ENCODE measurements at regions not wholly inside any gene's neighbourhood (a gene's known extent, or its start where the extent isn't known, plus 50 kb on each side); places are given as distances from the start of the nearest gene placed in this dataset.

DNA sequence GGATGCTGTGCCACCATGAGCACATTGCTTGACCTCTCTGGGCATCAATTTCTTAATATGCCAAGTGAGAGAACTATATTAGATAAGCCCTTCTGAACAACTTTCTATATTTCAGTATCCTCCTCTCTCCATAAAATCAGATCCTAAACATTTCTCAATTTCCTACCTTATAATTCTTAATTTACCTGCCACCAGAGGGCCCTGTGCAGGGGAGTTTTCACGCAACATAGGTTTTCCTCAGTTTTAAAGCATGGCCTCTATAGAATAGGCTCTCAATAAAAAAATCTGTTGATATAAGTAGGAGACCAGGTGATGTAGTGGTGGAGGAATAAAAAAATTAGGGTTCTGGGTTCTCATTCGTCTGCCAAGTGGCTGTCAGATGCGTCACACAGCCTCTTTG lies 83.7 kb upstream of the DBX1 start:
- peaks cover 0 to 28% (median 11%) of the 10 kb centered on the region in 7 donors for H3K9me3 Mint-ChIP-seq
- no peak overlapping the region for H3K27ac Mint-ChIP-seq
- H3K4me1 Mint-ChIP-seq, result no peaks in the 10 kb centered on the region
- peaks cover 5 to 8% of the 10 kb centered on the region in 2 donors for H3K36me3 Mint-ChIP-seq
- DNase-seq (no peak), ATAC-seq (ENCODE audit: low read depth in 2 of 2) (no peak)
- peaks cover 19 to 42% (median 25%) of the 10 kb centered on the region in 3 donors for H3K27me3 Mint-ChIP-seq
- H3K4me3 Mint-ChIP-seq, result no peak overlapping the region

GRCh38 chr11:20238712-20239111 lies 78.4 kb upstream of the DBX1 start:
- no peak overlapping the region for H3K4me3 Mint-ChIP-seq
- no peaks in the 10 kb centered on the region for H3K4me1 Mint-ChIP-seq
- DNase-seq, result no peak
- no peak for ATAC-seq (ENCODE audit: low read depth in 2 of 2)
- H3K27ac Mint-ChIP-seq, result no peak overlapping the region
- H3K9me3 Mint-ChIP-seq, result peaks cover 4 to 54% (median 22%) of the 10 kb centered on the region in 7 donors
- H3K36me3 Mint-ChIP-seq, result peaks cover 13 to 15% of the 10 kb centered on the region in 2 donors
- peaks cover 6 to 46% (median 6%) of the 10 kb centered on the region in 3 donors for H3K27me3 Mint-ChIP-seq

- Mint-ChIP-seq H3K27me3 (peaks cover 0 to 35% (median 6%) of the 10 kb centered on the region in 3 donors), H3K4me3 (no peak overlapping the region), H3K27ac (no peak overlapping the region), H3K4me1 (no peaks in the 10 kb centered on the region), H3K9me3 (peaks cover 11 to 63% (median 28%) of the 10 kb centered on the region in 7 donors), H3K36me3 (peaks cover 8% of the 10 kb centered on the region in 2 donors)
- no peak for DNase-seq
- ATAC-seq (ENCODE audit: low read depth in 2 of 2), result no peak
Observed at GRCh38 chr11:20235164-20235563, 74.9 kb upstream of the DBX1 start.

GRCh38 chr11:20227631-20228030 lies 67.4 kb upstream of the DBX1 start:
- Mint-ChIP-seq H3K9me3 (peaks cover 12 to 59% (median 16%) of the 10 kb centered on the region in 7 donors), H3K27ac (no peak overlapping the region), H3K4me3 (no peak overlapping the region), H3K4me1 (no peaks in the 10 kb centered on the region), H3K27me3 (peaks cover 15 to 29% (median 21%) of the 10 kb centered on the region in 3 donors), H3K36me3 (peaks cover 0 to 8% of the 10 kb centered on the region in 2 donors)
- no peak for DNase-seq
- no peak for ATAC-seq (ENCODE audit: low read depth in 2 of 2)

DNA sequence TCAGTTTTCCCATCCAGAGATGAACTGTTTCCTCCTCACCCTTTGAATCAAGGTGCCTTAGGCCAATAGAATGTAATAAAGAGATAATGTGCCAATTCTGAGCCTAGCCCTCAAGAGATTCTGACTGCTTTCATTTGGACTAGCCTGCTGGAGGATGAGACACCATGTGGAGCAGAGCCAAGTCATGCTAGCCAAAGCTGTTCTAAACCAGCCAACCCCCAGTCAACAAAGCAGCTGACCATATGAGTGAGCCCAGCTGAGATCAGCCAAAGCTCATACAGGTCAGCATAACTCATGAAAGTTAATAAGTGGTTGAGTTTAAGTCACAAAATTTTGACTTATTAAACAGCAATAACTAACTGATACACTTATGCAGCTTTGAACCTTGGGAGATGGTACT lies 66.7 kb upstream of the DBX1 start:
- ATAC-seq (ENCODE audit: low read depth in 2 of 2), result no peak
- Mint-ChIP-seq H3K36me3 (peaks cover 0 to 8% of the 10 kb centered on the region in 2 donors), H3K27me3 (peaks cover 16 to 29% (median 21%) of the 10 kb centered on the region in 3 donors), H3K4me3 (no peak overlapping the region), H3K9me3 (peaks cover 7 to 52% (median 16%) of the 10 kb centered on the region in 7 donors), H3K4me1 (no peaks in the 10 kb centered on the region), H3K27ac (no peak overlapping the region)
- DNase-seq, result no peak

- H3K9me3 Mint-ChIP-seq, result peaks cover 0 to under 1% (median 0%) of the 10 kb centered on the region in 7 donors
- H3K27ac Mint-ChIP-seq, result no peak overlapping the region
- H3K4me1 Mint-ChIP-seq, result no peaks in the 10 kb centered on the region
- peaks cover 16 to 27% (median 23%) of the 10 kb centered on the region in 3 donors for H3K27me3 Mint-ChIP-seq
- H3K36me3 Mint-ChIP-seq, result no peaks in the 10 kb centered on the region
- no peak overlapping the region for H3K4me3 Mint-ChIP-seq
- ATAC-seq (ENCODE audit: low read depth in 2 of 2) (no peak), DNase-seq (no peak)
Observed at GRCh38 chr11:20221566-20221965, 61.3 kb upstream of the DBX1 start.

DNA sequence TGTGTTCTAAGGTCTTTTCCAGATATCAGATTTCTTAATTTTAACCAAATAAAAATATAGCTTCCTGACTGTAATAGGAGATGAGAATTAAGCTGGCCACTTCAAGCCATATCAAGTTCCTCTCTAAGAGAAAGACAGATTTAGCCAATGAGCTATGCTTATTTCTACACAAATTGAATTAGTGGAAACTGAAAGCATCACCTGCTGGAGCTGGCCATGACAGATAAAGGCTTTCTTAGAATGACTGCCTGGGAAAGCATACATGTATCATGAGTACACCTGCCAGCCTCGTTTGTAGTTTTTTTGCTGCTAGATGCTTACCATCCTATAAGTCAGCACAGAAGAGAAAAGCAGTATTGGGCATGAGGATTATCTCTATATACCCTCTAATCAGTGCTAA lies 53.5 kb upstream of the DBX1 start:
- Mint-ChIP-seq H3K36me3 (no peaks in the 10 kb centered on the region), H3K4me3 (no peak overlapping the region), H3K27ac (no peak overlapping the region), H3K27me3 (peaks cover 18 to 24% (median 22%) of the 10 kb centered on the region in 3 donors), H3K9me3 (peaks cover 0 to 8% (median 0%) of the 10 kb centered on the region in 7 donors), H3K4me1 (no peaks in the 10 kb centered on the region)
- no peak for ATAC-seq (ENCODE audit: low read depth in 2 of 2)
- DNase-seq, result no peak

DNA sequence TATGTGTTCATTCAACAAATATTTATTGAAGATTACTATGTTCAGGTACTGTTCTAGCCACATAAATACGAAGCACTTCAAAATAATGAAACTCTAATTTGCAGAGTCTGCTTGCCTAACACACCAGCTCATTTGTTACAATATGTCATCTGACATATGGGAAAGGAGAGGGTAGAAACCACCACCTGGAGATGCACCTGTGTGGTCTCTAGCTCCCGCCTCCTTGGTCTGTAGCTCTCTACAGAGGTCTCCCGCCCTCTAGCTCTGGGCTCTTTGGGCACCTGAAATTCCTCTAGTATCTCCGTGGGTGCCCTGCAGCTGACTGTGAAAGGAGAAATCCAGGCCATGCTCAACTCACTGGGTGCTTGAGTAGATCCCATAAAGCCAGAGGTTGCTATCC lies 51.4 kb upstream of the DBX1 start:
- Mint-ChIP-seq H3K27ac (no peak overlapping the region), H3K27me3 (peaks cover 32 to 41% (median 41%) of the 10 kb centered on the region in 3 donors), H3K4me1 (no peaks in the 10 kb centered on the region), H3K4me3 (no peak overlapping the region), H3K9me3 (peaks cover 0 to 12% (median 0%) of the 10 kb centered on the region in 7 donors), H3K36me3 (no peaks in the 10 kb centered on the region)
- DNase-seq (no peak), ATAC-seq (ENCODE audit: low read depth in 2 of 2) (no peak)
